NCI-H146 (cell line): ENCODE measurements at regions not wholly inside any gene's neighbourhood (a gene's known extent, or its start where the extent isn't known, plus 50 kb on each side); places are given as distances from the start of the nearest gene placed in this dataset.

Experiments used
- DNase-seq: peaks from one replicate; lab custom pipeline; 2025; lab: John Stamatoyannopoulos, UW

- DNase-seq, result no peak
Observed at GRCh38 chr3:14336749-14337598, 65.4 kb upstream of the SLC6A6 start.

- DNase-seq, result no peak
Observed at GRCh38 chr3:14337828-14338227, 64.6 kb upstream of the SLC6A6 start.

- no peak for DNase-seq
Observed at GRCh38 chr3:14338242-14338641, 64.2 kb upstream of the SLC6A6 start.

GRCh38 chr3:14338898-14339458, 63.4 kb upstream of the SLC6A6 start:
- DNase-seq, result no peak

GRCh38 chr3:14340960-14341708, 61.3 kb upstream of the SLC6A6 start:
- DNase-seq, result no peak

GRCh38 chr3:14343338-14344112, 58.9 kb upstream of the SLC6A6 start:
- DNase-seq, result no peak

- no peak for DNase-seq
Observed at GRCh38 chr3:14344351-14344750, 58.1 kb upstream of the SLC6A6 start.

- no peak for DNase-seq
Observed at GRCh38 chr3:14345496-14346150, 56.8 kb upstream of the SLC6A6 start.

- DNase-seq, result no peak
Observed at GRCh38 chr3:14346191-14346590, 56.2 kb upstream of the SLC6A6 start.

- DNase-seq, result no peak
Observed at GRCh38 chr3:14346642-14347041, 55.8 kb upstream of the SLC6A6 start.

GRCh38 chr3:14347110-14347509, 55.3 kb upstream of the SLC6A6 start:
- no peak for DNase-seq

GRCh38 chr3:14351617-14352001, 50.8 kb upstream of the SLC6A6 start:
- no peak for DNase-seq

GRCh38 chr3:14352002-14352627, 50.3 kb upstream of the SLC6A6 start:
- DNase-seq, result no peak
